NB4 (cell line): ENCODE measurements at regions not wholly inside any gene's neighbourhood (a gene's known extent, or its start where the extent isn't known, plus 50 kb on each side); places are given as distances from the start of the nearest gene placed in this dataset.

ENCODE experiments used
- MAX ChIP-seq: IDR thresholded peaks from 2 replicates; pipeline ENCODE4 v1.6.1; 2011; ENCODE audit warnings: low read depth, low read length
- MYC ChIP-seq: IDR thresholded peaks from 2 replicates; pipeline ENCODE4 v1.6.1; 2011; ENCODE audit warnings: low read depth, low read length
- POLR2A ChIP-seq: IDR thresholded peaks from 2 replicates; pipeline ENCODE4 v1.6.1; 2011; ENCODE audit warnings: mild to moderate bottlenecking; ENCODE audit not compliant: insufficient read length; ENCODE audit errors: extremely low read depth
- TF ChIP-seq, protein P1 (sequence below): IDR thresholded peaks from one replicate; pipeline ENCODE4 v1.5.1; 2012; ENCODE audit warnings: low read depth, low read length

DNA sequence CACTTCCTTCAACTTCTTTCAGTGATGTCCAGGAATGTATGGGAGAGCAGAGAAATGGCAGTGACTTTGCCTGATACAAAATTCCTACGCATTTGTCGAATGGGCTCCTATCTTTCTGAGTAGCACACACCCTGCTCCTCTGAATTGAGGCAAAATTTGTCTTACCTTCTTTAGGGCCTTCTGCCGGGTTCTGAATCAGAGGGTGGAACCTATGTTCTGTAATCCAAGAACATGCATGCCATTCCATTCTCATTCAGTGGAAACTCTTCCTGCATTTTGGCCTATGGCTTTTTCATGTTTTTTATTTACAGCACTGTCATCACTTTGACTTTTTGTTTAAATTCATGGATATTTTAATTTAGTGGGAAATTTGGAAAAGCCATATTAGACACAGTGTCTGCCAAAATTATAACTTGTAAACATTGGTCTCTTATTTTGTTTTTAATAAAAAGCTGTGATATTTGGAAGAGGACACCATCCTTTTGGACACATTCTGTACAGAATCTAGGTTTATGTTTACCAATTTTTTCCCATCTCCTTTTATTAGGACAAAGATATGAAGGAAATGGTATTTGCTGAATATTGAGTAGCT is 402.2 kb upstream of the FAR2 start:
- TF ChIP-seq, protein P1, sequence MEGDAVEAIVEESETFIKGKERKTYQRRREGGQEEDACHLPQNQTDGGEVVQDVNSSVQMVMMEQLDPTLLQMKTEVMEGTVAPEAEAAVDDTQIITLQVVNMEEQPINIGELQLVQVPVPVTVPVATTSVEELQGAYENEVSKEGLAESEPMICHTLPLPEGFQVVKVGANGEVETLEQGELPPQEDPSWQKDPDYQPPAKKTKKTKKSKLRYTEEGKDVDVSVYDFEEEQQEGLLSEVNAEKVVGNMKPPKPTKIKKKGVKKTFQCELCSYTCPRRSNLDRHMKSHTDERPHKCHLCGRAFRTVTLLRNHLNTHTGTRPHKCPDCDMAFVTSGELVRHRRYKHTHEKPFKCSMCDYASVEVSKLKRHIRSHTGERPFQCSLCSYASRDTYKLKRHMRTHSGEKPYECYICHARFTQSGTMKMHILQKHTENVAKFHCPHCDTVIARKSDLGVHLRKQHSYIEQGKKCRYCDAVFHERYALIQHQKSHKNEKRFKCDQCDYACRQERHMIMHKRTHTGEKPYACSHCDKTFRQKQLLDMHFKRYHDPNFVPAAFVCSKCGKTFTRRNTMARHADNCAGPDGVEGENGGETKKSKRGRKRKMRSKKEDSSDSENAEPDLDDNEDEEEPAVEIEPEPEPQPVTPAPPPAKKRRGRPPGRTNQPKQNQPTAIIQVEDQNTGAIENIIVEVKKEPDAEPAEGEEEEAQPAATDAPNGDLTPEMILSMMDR: no peak
- TF ChIP-seq POLR2A: no peak
- no peak for TF ChIP-seq MYC
- no peak for TF ChIP-seq MAX
